SJSA1 (cell line): ENCODE measurements at regions not wholly inside any gene's neighbourhood (a gene's known extent, or its start where the extent isn't known, plus 50 kb on each side); places are given as distances from the start of the nearest gene placed in this dataset.
A peak's percentile ranks its signal among the peaks of the same experiment; 100 is the strongest.
"Not testable (repeated sequence)": the region's sequence is repeated elsewhere in the genome, so short reads cannot be mapped to it uniquely, and the experiment has no call there.

Experiments used
- DNase-seq, 2 experiments: peaks; one replicate each; pipeline ENCODE4 v3.0.0-alpha.2; 2015 to 2020; ENCODE audit warnings: low spot score in 2 of 2, low read depth in 1 of 2
- H3K27ac ChIP-seq: fragments of 250-450 bp; sonication (Bioruptor Pico); 2 replicates; pipeline ENCODE4 v1.5.1; 2020; ENCODE audit warnings: mild to moderate bottlenecking, moderate library complexity
- H3K27me3 ChIP-seq: fragments of 250-450 bp; sonication (Bioruptor Pico); replicated peaks from 2 replicates; pipeline ENCODE4 v1.5.1; 2020; ENCODE audit warnings: mild to moderate bottlenecking, moderate library complexity
- H3K36me3 ChIP-seq: fragments of 250-450 bp; sonication (Bioruptor Pico); 2 replicates; pipeline ENCODE4 v1.5.1; 2020; ENCODE audit warnings: mild to moderate bottlenecking
- H3K4me1 ChIP-seq: fragments of 250-450 bp; sonication (Bioruptor Pico); replicated peaks from 2 replicates; pipeline ENCODE4 v1.6.1; 2021; ENCODE audit warnings: mild to moderate bottlenecking
- H3K4me3 ChIP-seq: fragments of 250-450 bp; sonication (Bioruptor Pico); 2 replicates; pipeline ENCODE4 v1.5.1; 2020; ENCODE audit warnings: mild to moderate bottlenecking
- H3K9me3 ChIP-seq: fragments of 250-450 bp; sonication (Bioruptor Pico); replicated peaks from 2 replicates; pipeline ENCODE4 v1.5.1; 2020; ENCODE audit warnings: mild to moderate bottlenecking

DNA sequence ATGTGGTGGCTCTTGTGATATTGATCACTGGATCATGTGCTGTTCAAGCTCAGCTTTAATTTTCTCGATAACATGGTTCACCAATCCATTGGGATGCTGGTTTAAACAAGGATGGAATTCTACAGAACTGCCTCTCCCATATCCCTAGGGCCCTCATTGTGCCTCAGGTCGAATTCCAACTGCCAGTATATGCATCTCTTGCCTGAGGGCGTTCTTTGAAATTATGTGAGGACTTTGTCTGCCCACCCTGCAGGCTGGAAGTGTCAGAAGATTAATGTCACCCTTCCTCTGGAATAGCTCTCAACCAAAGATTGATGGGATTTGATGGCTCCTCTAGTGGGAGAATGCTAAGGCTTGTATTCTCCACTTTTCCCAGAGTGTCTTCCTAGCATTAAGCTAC, 175.6 kb upstream of the GALNT15 start:
- no peak for DNase-seq
- Histone ChIP-seq H3K9me3 (no peaks in the 10 kb centered on the region), H3K4me3 (no peak overlapping the region), H3K27me3 (no peaks in the 10 kb centered on the region), H3K27ac (no peak overlapping the region), H3K36me3 (no peaks in the 10 kb centered on the region), H3K4me1 (no peaks in the 10 kb centered on the region)

DNA sequence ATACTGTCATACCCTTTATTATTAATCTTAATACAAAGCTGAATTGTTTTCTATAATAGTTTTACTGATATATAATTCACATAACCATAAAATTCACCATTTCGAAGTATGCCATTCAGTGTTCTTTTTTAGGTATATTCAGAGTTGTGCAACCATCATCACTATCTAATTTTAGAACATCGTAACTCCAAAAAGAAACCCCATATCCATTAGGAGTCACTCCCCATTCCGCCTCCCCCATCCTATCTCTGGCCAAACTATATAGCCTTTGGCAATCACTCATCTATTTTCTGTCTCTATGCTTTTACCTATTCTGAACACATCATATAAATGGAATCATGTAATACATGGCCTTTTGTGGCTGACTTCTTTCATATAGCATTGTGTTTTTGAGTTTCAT, 169.7 kb upstream of the GALNT15 start:
- Histone ChIP-seq H3K4me1 (no peaks in the 10 kb centered on the region), H3K4me3 (no peak overlapping the region), H3K36me3 (no peaks in the 10 kb centered on the region), H3K9me3 (no peaks in the 10 kb centered on the region), H3K27me3 (no peaks in the 10 kb centered on the region), H3K27ac (no peak overlapping the region)
- no peak for DNase-seq

DNA sequence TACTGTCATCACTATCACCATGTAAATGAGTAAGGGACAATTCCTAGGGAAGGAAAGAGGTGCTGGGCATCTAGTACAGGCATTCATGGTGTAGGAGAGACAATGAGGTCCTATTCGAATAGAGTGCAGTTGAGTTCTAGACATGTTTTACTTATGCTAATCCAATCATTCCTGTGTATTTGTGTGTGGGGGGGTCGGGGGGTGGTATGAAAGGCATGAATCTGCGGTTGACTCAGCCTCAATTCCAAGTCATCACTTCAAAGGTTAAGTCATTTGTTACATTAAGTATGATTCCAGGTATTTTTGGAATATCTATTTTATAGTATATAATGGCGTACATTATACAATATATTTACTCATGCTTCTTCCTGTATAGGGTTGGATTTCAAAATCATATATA, 163.1 kb upstream of the GALNT15 start:
- H3K27me3 ChIP-seq, result no peaks in the 10 kb centered on the region
- peak in 1 of 2 experiments; percentile 12 for DNase-seq
- no peak overlapping the region for H3K27ac ChIP-seq
- no peaks in the 10 kb centered on the region for H3K9me3 ChIP-seq
- peaks cover 22% of the 10 kb centered on the region for H3K4me1 ChIP-seq
- H3K36me3 ChIP-seq, result no peaks in the 10 kb centered on the region
- no peak overlapping the region for H3K4me3 ChIP-seq

DNA sequence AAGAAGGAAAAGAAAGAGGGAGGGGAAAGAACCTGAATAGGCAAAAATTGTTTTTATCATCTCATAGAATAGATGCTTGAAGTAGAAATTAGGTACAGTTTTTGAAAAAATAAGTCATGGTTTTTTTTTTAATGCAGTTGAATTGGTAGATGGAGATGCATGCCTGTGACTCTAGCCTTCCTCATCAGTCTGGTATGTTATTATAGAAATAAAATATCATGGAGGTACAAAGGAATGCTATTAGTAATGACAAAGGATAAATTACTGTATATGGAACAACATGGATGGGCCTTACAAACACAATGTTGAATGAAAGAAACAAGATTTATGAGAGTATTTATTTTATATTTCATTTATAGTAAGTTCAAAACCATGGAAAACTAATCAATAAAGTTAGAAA, 162.4 kb upstream of the GALNT15 start:
- DNase-seq, result peak in 1 of 2 experiments; percentile 14
- no peaks in the 10 kb centered on the region for H3K36me3 ChIP-seq

DNA sequence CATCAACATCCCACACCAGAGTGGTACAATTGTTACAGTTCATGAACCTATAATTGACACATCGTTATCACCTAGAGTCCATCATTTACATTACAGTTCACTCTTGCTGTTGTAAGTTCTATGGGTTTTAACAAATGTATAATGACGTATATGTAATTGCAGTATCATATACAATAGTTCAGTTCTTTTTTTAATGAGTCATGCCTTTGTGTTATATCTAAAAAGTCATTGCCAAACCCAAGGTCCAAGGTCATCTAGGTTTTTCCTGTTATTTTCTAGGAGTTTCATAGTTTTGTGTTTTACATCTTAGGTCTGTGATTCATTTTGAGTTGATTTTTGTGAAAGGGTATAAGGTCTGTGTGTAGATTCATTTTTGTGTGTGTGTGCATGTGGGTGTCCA, 160.9 kb upstream of the GALNT15 start:
- DNase-seq, result no peak
- Histone ChIP-seq H3K27ac (no peak overlapping the region), H3K4me1 (peaks cover 22% of the 10 kb centered on the region), H3K4me3 (no peak overlapping the region), H3K27me3 (no peaks in the 10 kb centered on the region), H3K9me3 (no peaks in the 10 kb centered on the region), H3K36me3 (no peaks in the 10 kb centered on the region)

More for the DNA sequence above, 162.4 kb upstream of the GALNT15 start:
- H3K4me3 ChIP-seq, result no peak overlapping the region
- no peaks in the 10 kb centered on the region for H3K27me3 ChIP-seq
- H3K4me1 ChIP-seq, result peaks cover 22% of the 10 kb centered on the region
- no peaks in the 10 kb centered on the region for H3K9me3 ChIP-seq
- peak overlapping the region; percentile 23 for H3K27ac ChIP-seq

DNA sequence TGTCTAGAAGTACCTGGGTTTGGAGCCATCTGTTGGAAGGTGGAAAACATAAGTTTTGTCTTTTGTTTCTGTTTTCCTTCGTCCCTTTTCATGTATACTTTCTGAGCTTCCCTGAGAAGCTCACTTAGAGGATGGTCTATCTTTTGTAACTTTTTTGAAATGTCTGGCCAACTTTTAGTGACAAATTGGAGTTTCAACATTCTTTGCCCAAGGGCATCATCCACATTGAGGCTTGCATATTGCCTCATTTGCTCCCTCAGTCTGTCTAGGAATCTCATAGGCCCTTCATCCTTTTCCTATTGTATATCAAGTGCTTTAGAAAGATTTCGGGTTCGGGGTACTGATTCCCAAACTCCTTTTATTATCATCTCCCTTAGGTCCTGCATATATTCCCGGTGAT, 152.7 kb upstream of the GALNT15 start:
- not testable (repeated sequence) for H3K4me3 ChIP-seq, DNase-seq, H3K27me3 ChIP-seq, H3K27ac ChIP-seq, H3K4me1 ChIP-seq, H3K36me3 ChIP-seq, H3K9me3 ChIP-seq

DNA sequence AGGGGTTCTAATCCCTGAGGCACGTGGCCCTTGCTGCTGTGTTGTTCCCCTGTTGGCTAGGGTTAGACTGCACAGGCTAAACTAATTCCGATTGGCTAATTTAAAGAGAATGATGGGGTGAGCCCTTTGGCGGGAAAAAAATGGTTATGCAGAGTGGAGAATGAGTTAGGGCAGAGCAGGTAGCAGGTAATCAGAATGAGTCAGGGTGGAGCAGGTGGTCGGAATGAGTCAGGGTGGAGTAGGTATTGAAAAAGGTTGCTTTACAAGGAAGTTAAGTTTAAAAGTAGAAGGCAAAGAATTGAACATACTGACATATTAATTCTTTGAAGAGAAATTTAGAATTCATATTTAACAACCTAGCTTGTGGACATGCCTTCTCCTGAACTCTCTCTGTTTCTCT, 150.6 kb upstream of the GALNT15 start:
- peaks cover 13% of the 10 kb centered on the region for H3K4me1 ChIP-seq
- H3K36me3 ChIP-seq, DNase-seq, H3K27me3 ChIP-seq, H3K27ac ChIP-seq, H3K9me3 ChIP-seq, H3K4me3 ChIP-seq: not testable (repeated sequence)

DNA sequence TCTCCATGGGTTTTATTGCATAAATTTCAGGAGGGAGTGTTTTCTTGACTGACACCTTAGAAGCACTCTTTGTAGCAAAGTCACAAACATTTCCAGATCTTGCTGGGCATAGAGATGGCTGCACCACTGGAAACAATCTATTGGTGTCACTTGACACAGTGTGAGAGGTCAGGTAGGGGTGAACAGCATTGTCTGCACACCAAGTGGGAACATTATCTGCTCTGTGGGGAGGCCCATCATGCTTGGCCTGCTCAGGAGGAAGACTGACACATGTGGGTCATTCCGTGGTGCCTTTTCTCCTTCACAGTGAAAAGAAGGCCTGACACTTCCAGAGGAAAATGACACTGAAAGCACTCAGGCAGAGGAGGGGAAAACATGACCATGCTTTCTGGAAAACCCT, 149.9 kb upstream of the GALNT15 start:
- H3K4me3 ChIP-seq, result no peak overlapping the region
- no peaks in the 10 kb centered on the region for H3K9me3 ChIP-seq
- H3K27ac ChIP-seq, result no peak overlapping the region
- H3K27me3 ChIP-seq, result no peaks in the 10 kb centered on the region
- H3K36me3 ChIP-seq, result no peaks in the 10 kb centered on the region
- DNase-seq, result no peak
- peaks cover 17% of the 10 kb centered on the region for H3K4me1 ChIP-seq

DNA sequence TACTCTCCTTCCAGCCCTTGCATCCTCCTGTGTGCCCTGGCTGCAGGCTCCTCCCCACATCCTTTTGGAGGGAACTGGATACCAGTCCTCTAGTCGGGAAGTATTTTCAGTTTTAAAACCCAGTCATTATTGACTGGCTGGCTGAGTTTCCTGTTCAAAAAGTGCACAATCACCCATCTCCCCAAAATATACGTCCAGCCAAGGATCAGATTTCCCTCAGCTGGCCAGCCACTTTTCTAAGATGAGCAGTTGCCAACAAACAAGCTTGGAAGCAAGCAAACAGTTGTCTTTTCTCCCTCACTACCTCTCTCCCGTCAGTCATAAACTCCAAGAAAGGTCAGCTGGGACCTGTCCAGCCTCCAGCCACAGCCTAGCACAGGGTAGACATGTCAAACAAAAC, 147.7 kb upstream of the GALNT15 start:
- Histone ChIP-seq H3K27ac (no peak overlapping the region), H3K9me3 (no peaks in the 10 kb centered on the region), H3K27me3 (no peaks in the 10 kb centered on the region), H3K36me3 (no peaks in the 10 kb centered on the region), H3K4me3 (no peak overlapping the region), H3K4me1 (peaks cover 17% of the 10 kb centered on the region)
- DNase-seq, result no peak

DNA sequence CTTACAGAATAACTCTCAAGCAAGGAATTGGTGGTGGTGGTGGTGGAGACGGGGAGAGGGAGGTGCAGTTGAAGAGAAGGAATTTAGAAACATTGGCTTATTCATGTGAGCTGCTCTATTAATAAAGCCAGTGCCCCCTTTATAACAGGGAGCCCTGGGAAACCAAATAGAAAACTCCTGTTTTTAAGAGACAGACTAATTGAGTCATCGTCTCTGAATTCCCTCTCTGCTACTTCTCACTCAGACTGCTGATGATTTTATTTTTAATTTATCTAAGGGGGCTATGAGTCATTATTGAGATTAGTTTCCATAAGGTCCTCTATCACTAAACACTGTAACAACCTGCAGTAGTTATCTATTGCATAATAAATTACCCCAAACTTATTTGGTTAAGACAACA, 145.9 kb upstream of the GALNT15 start:
- peak in 1 of 2 experiments; percentile 55 for DNase-seq
- Histone ChIP-seq H3K4me3 (no peak overlapping the region), H3K36me3 (no peaks in the 10 kb centered on the region), H3K9me3 (no peaks in the 10 kb centered on the region), H3K27ac (peak overlapping the region; percentile 38; the same call in 1 of the 2 replicates), H3K4me1 (peaks cover 25% of the 10 kb centered on the region), H3K27me3 (no peaks in the 10 kb centered on the region)

DNA sequence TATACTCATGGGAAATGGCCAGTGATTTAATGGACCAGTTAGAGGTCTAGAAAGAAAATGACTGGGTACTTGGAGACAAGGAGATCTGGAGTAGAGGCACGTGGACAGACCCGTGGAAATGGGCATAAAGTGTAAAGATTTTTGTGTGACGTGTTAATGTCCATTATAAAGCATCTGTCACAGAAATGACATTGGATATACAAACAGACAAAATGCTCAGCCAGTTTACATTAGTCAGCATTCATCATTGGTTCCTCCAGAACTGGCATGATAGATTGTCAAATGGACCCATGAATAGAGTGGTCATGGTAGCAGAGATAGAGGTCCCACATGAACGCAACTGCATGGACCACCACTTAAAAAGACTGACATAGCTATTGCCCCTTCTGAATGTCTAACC, 144.1 kb upstream of the GALNT15 start:
- no peaks in the 10 kb centered on the region for H3K9me3 ChIP-seq
- H3K27me3 ChIP-seq, result no peaks in the 10 kb centered on the region
- H3K36me3 ChIP-seq, result no peaks in the 10 kb centered on the region

DNA sequence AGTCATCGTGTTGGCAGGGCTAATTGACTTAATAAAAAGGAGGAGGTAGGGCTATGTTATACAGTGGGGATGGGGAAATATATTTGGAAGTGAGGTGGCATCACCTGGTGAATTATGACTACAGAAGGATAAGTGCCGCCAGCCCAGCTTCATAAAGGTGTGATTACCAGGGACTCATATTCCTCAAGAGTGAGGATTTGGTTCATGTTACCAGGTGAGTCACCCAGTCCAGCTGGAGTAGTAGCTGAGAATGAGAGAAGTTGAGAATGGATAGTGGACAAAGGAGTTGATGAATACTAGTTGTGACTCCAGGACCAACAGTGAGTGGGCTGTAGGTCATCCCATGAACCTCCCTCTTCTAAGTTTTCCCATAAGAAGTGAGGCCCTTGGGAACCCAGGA, 143.0 kb upstream of the GALNT15 start:
- Histone ChIP-seq H3K36me3 (no peaks in the 10 kb centered on the region), H3K27ac (no peak overlapping the region)

More for the DNA sequence above, 144.1 kb upstream of the GALNT15 start:
- Histone ChIP-seq H3K4me3 (no peak overlapping the region), H3K27ac (no peak overlapping the region), H3K4me1 (peaks cover 43% of the 10 kb centered on the region)
- no peak for DNase-seq

DNA sequence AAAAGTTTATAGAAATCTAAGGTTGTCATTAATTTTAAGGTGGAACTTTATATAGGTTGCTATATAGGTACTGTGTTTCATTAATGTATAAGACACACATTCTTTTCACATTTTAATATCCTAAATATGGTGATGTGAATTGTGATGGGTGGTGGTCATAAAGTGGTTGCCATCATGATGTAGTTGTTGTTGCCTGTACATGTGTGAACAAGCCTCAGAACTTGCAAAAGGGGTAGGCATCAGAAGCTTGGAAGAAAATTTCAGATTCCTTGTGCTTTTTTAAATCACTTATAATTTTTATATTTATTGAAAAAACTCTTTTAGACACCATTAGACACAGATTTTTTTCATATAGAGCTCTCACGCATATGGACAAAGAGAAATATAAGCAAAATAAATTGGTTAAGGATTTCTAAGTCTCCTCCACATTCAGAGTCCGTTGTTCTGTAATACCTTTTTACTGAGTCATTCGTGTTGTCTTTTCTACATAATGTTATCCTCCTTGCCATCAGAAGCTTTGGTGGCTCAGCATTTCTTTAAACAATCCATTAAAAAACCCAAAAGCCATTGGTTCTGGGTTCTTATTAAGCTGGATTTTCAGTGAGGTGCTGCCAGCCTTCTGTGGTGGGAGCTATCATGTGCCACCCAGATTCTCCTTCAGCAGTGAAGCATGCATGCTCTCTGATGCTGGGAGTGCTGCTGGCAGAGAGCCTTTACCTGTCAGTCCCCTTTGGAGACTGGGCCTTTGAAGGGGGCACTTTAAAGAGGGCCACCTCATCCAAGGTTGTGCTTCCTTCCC, 140.4 kb upstream of the GALNT15 start:
- H3K27ac ChIP-seq, result peak overlapping the region; percentile 79

More for the DNA sequence above, 143.0 kb upstream of the GALNT15 start:
- Histone ChIP-seq H3K4me3 (no peak overlapping the region), H3K27me3 (no peaks in the 10 kb centered on the region), H3K4me1 (peaks cover 50% of the 10 kb centered on the region), H3K9me3 (no peaks in the 10 kb centered on the region)
- no peak for DNase-seq

DNA sequence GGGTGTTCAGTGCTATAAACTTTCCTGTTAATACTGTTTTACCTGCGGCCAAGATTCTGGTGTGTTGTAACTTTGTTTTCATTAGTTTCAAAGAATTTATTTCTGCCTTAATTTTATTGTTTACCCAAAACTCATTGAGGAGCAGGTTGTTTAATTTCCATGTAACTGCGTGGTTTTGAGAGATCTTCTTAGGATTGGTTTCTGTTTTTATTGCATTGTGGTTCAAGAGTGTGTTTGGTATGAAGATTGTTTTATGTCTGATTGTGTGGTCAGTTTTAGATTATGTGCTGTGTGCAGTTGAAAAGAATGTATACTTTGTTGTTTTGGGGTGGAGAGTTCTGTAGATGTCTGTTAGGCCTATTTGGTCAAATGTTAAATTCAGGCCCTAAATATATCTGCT, 133.5 kb upstream of the GALNT15 start:
- H3K36me3 ChIP-seq, result no peaks in the 10 kb centered on the region
- no peak overlapping the region for H3K4me3 ChIP-seq
- H3K27me3 ChIP-seq, result no peaks in the 10 kb centered on the region
- no peak for DNase-seq
- H3K4me1 ChIP-seq, result peaks cover 9% of the 10 kb centered on the region
- no peak overlapping the region for H3K27ac ChIP-seq
- no peaks in the 10 kb centered on the region for H3K9me3 ChIP-seq

More for the DNA sequence above, 140.4 kb upstream of the GALNT15 start:
- DNase-seq, result peak; percentile 52 to 77
- Histone ChIP-seq H3K9me3 (no peaks in the 10 kb centered on the region), H3K4me3 (no peak overlapping the region), H3K36me3 (no peaks in the 10 kb centered on the region), H3K27me3 (no peaks in the 10 kb centered on the region), H3K4me1 (peaks cover 36% of the 10 kb centered on the region)
